ENCODE measurements at regions not wholly inside any gene's neighbourhood (a gene's known extent, or its start where the extent isn't known, plus 50 kb on each side); places are given as distances from the start of the nearest gene placed in this dataset.

GRCh38 chr1:75058424-75058823 lies 75.8 kb upstream of the LHX8 start:
- in situ Hi-C loops (cut with MboI; ENCODE audit: low sequenced_read_pairs): no loop called here
- H3K18ac ChIP-seq (ENCODE audit: low read depth, low read length): no peak overlapping the region
- H3K4me1 ChIP-seq (ENCODE audit: control insufficient read depth, insufficient read depth, low read length): no peaks in the 10 kb centered on the region
- no peak overlapping the region for H3K27ac ChIP-seq (ENCODE audit: insufficient read depth, low read length)
- peaks cover 5% of the 10 kb centered on the region; the same call in 1 of the 2 replicates for H3K9me3 ChIP-seq (ENCODE audit: control insufficient read depth, insufficient read depth, low read length)
- ChIA-PET CTCF (no interaction called here), POLR2A (ENCODE audit: unreplicated experiment) (no interaction called here)
- dilution Hi-C loops (cut with HindIII; ENCODE audit: low sequenced_read_pairs, unreplicated experiment): no loop called here
- no peaks in the 10 kb centered on the region for H3K27me3 ChIP-seq (ENCODE audit: control insufficient read depth, insufficient read depth, low read length)
- ATAC-seq (ENCODE audit: low read depth) (no peak), DNase-seq (no peak)
- H3K4ac ChIP-seq (ENCODE audit: low read depth, low read length): no peak overlapping the region
- no peaks in the 10 kb centered on the region for H3K9me1 ChIP-seq (ENCODE audit: insufficient read depth, low read length)
- no peak overlapping the region for H2BK20ac ChIP-seq (ENCODE audit: low read depth, low read length)
- no peak overlapping the region for H4K8ac ChIP-seq (ENCODE audit: low read depth in 2 of 2, low read length in 2 of 2)
- no peak overlapping the region for H2BK120ac ChIP-seq (ENCODE audit: low read depth, low read length)
- H3K79me1 ChIP-seq (ENCODE audit: low read depth in 1 of 2, low read length in 2 of 2): no peaks in the 10 kb centered on the region
- BruUV-seq (replicated peaks): no TSS peak
- no peak overlapping the region for H3K14ac ChIP-seq (replicated peaks; ENCODE audit: low read depth, low read length)
- no peaks in the 10 kb centered on the region for H4K20me1 ChIP-seq (ENCODE audit: insufficient read depth, low read length)
- H3K36me3 ChIP-seq (ENCODE audit: control insufficient read depth, insufficient read depth, low read length): no peaks in the 10 kb centered on the region
- no peak overlapping the region for H3K23ac ChIP-seq (ENCODE audit: low read depth, low read length)
- H2BK5ac ChIP-seq (ENCODE audit: low read depth, low read length, poor library complexity, severe bottlenecking): no peak overlapping the region
- H3K56ac ChIP-seq (ENCODE audit: extremely low read depth, insufficient read depth, low read length): no peak overlapping the region
- H2AK5ac ChIP-seq (ENCODE audit: low read depth, low read length): no peak overlapping the region
- H3K4me2 ChIP-seq (ENCODE audit: low read depth, low read length): no peak overlapping the region
- no peak overlapping the region for H4K91ac ChIP-seq (ENCODE audit: insufficient read depth, low read depth, low read length)
- H2BK15ac ChIP-seq (ENCODE audit: low read depth, low read length): no peak overlapping the region
- no peak overlapping the region for H3K9ac ChIP-seq (ENCODE audit: low read depth, low read length)
- intact Hi-C loops (cut with micrococcal nuclease): no loop called here
- TF ChIP-seq ELK1 (IDR thresholded peaks at IDR 0.05; ENCODE audit: borderline replicate concordance, low read depth, low read length) (no peak), POLR2A (IDR thresholded peaks at IDR 0.05; ENCODE audit: low read depth, low read length) (no peak), RCOR1 (IDR thresholded peaks at IDR 0.05; ENCODE audit: insufficient replicate concordance, low read length) (no peak), FOS (IDR thresholded peaks at IDR 0.05; ENCODE audit: low read depth, low read length) (no peak), CTCF (conservative IDR thresholded peaks at IDR 0.05; ENCODE audit: low read depth, low read length) (no peak), MAZ (IDR thresholded peaks at IDR 0.05; ENCODE audit: borderline replicate concordance, low read depth, low read length) (no peak), MAFK (IDR thresholded peaks at IDR 0.05; ENCODE audit: low read depth, low read length) (no peak), MXI1 (IDR thresholded peaks at IDR 0.05; ENCODE audit: borderline replicate concordance, low read depth, low read length) (no peak), NFE2L2 (IDR thresholded peaks at IDR 0.05; ENCODE audit: low read depth, low read length) (no peak), SMC3 (IDR thresholded peaks at IDR 0.05; ENCODE audit: low read depth, low read length) (no peak), BHLHE40 (IDR thresholded peaks at IDR 0.05; ENCODE audit: low read depth, low read length) (no peak), USF2 (IDR thresholded peaks at IDR 0.05; ENCODE audit: low read depth, low read length) (no peak), RAD21 (IDR thresholded peaks at IDR 0.05; ENCODE audit: low read length) (no peak), CEBPB (IDR thresholded peaks at IDR 0.05; ENCODE audit: low read depth, low read length) (no peak), CHD1 (IDR thresholded peaks at IDR 0.05; ENCODE audit: low read depth, low read length) (no peak)
- H4K5ac ChIP-seq (ENCODE audit: low read depth, low read length): no peak overlapping the region
- H2AK9ac ChIP-seq (replicated peaks; ENCODE audit: low read depth, low read length, poor library complexity): no peak overlapping the region
- no peak overlapping the region for H3K4me3 ChIP-seq (ENCODE audit: insufficient read depth, low read depth, low read length)
- no peak overlapping the region for H2AFZ ChIP-seq (replicated peaks; ENCODE audit: low read length, poor library complexity)
